ENCODE measurements at regions not wholly inside any gene's neighbourhood (a gene's known extent, or its start where the extent isn't known, plus 50 kb on each side); places are given as distances from the start of the nearest gene placed in this dataset.

DNA sequence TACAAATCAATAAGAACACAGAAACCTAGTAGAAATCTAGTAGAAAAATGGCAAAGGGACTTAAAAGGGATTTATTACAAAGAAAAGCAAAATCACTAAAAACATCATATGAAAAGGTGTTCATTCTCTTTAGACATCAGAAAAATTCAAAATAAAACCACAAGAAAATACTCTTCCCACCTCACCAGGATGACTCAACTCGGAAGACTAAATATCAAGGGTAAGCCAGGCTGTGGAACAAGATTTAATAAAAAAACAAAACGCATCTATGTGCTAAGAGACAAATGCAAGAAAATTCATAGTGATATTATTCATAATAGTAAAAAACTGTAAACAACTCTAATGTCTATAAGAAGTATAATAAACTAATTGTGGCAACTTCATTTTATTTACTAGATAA is 181.6 kb upstream of the GHR start:
- TF ChIP-seq, protein P1, sequence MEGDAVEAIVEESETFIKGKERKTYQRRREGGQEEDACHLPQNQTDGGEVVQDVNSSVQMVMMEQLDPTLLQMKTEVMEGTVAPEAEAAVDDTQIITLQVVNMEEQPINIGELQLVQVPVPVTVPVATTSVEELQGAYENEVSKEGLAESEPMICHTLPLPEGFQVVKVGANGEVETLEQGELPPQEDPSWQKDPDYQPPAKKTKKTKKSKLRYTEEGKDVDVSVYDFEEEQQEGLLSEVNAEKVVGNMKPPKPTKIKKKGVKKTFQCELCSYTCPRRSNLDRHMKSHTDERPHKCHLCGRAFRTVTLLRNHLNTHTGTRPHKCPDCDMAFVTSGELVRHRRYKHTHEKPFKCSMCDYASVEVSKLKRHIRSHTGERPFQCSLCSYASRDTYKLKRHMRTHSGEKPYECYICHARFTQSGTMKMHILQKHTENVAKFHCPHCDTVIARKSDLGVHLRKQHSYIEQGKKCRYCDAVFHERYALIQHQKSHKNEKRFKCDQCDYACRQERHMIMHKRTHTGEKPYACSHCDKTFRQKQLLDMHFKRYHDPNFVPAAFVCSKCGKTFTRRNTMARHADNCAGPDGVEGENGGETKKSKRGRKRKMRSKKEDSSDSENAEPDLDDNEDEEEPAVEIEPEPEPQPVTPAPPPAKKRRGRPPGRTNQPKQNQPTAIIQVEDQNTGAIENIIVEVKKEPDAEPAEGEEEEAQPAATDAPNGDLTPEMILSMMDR (IDR thresholded peaks at IDR 0.05 in 2 of 3, conservative IDR thresholded peaks at IDR 0.05 in 1 of 3; ENCODE audit: borderline replicate concordance in 1 of 3, insufficient read depth in 1 of 3, low read depth in 2 of 3, low read length in 2 of 3), result no peak
- TF ChIP-seq POLR2A (IDR thresholded peaks at IDR 0.05; ENCODE audit: borderline replicate concordance, extremely low read depth, insufficient read depth, insufficient read length), result no peak
- TF ChIP-seq TCF7L2 (IDR thresholded peaks at IDR 0.05; ENCODE audit: borderline replicate concordance, extremely low read depth, insufficient read depth, insufficient read length), result no peak
- TF ChIP-seq RAD21 (IDR thresholded peaks at IDR 0.05; ENCODE audit: low read depth), result no peak
- TF ChIP-seq JUND (IDR thresholded peaks at IDR 0.05), result no peak
- no peak for TF ChIP-seq YY1 (IDR thresholded peaks at IDR 0.05; ENCODE audit: extremely low read depth, insufficient replicate concordance, low read depth, low read length)
- TF ChIP-seq EZH2phosphoT487 (IDR thresholded peaks at IDR 0.05; ENCODE audit: borderline replicate concordance), result no peak
- TF ChIP-seq EZH2 (IDR thresholded peaks at IDR 0.05), result no peak
- TF ChIP-seq POLR2AphosphoS5 (IDR thresholded peaks at IDR 0.05; ENCODE audit: low read depth, low read length), result no peak
- TF ChIP-seq, protein P2, sequence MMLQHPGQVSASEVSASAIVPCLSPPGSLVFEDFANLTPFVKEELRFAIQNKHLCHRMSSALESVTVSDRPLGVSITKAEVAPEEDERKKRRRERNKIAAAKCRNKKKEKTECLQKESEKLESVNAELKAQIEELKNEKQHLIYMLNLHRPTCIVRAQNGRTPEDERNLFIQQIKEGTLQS (IDR thresholded peaks at IDR 0.05), result no peak
- TF ChIP-seq ZNF274 (IDR thresholded peaks at IDR 0.05; ENCODE audit: low read depth, low read length), result no peak
- TF ChIP-seq FOSL1 (IDR thresholded peaks at IDR 0.05; ENCODE audit: low read depth), result no peak
- TF ChIP-seq, protein P3, sequence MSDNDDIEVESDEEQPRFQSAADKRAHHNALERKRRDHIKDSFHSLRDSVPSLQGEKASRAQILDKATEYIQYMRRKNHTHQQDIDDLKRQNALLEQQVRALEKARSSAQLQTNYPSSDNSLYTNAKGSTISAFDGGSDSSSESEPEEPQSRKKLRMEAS (IDR thresholded peaks at IDR 0.05), result no peak
- TF ChIP-seq ZFX (IDR thresholded peaks at IDR 0.05), result no peak
